ENCODE measurements at regions not wholly inside any gene's neighbourhood (a gene's known extent, or its start where the extent isn't known, plus 50 kb on each side); places are given as distances from the start of the nearest gene placed in this dataset.

GRCh38 chr3:153003862-153004261 lies 158.2 kb upstream of the RAP2B start:
- Mint-ChIP-seq H3K9me3 (no peaks in the 10 kb centered on the region), H3K4me1 (peaks cover 13% of the 10 kb centered on the region), H3K4me3 (no peak overlapping the region), H3K36me3 (ENCODE audit: low read depth) (no peaks in the 10 kb centered on the region), H3K27ac (0 out of 2 replicates have a peak overlapping the region, but pooled peaks have one; percentile 10), H3K27me3 (ENCODE audit: insufficient read depth, low read depth, poor library complexity) (no peaks in the 10 kb centered on the region)
- H3K9me2 ChIP-seq (ENCODE audit: insufficient read depth), result no peaks in the 10 kb centered on the region; the same call in 1 of the 2 replicates
- no peak for ATAC-seq
- no peak overlapping the region for H2AFZ ChIP-seq
- TF ChIP-seq CREB1 (CRISPR knock-in tag; IDR thresholded peaks at IDR 0.05; ENCODE audit: low read depth), result no peak
- peaks cover 13% of the 10 kb centered on the region; the same call in 1 of the 2 replicates for H3K4me1 ChIP-seq (ENCODE audit: insufficient read depth)
- H3K79me2 ChIP-seq (replicated peaks; ENCODE audit: insufficient read depth), result no peaks in the 10 kb centered on the region
- H3K4me2 ChIP-seq, result no peak overlapping the region
- no peaks in the 10 kb centered on the region for H3K27me3 ChIP-seq (ENCODE audit: insufficient read depth)
- no peaks in the 10 kb centered on the region for H4K20me1 ChIP-seq (replicated peaks; ENCODE audit: insufficient read depth)
- no peak for DNase-seq (ENCODE audit: low spot score)
- no peak overlapping the region for H3K27ac ChIP-seq (ENCODE audit: low read depth)
- no peak overlapping the region for H3K4me3 ChIP-seq
- no peaks in the 10 kb centered on the region for H3F3A ChIP-seq (replicated peaks; ENCODE audit: low read depth)
- no peaks in the 10 kb centered on the region for H3K36me3 ChIP-seq (ENCODE audit: insufficient read depth)

DNA sequence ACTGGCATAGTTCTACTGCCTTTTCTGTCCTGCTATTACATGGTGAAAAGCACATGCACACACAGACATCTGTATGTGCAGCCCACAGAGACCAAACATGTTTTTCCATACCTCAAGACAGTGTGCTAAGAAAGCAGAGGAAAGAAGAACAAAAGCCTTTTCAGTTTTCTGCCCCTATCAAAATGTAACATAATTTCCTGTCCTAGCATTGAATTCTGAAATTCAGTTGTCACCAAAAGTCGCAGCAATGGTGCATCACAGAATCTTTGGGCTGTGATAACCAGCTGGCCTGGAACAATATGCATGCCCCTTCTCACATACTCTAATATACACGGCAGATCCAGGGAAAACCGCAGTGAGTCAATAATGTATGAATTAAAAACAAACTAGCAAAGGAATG lies 153.8 kb upstream of the RAP2B start:
- peak overlapping the region; percentile 25; the same call in 1 of the 2 replicates for H2AFZ ChIP-seq
- H3K27me3 Mint-ChIP-seq (ENCODE audit: insufficient read depth, low read depth, poor library complexity), result no peaks in the 10 kb centered on the region

More for the DNA sequence above, 153.8 kb upstream of the RAP2B start:
- H3K36me3 ChIP-seq (ENCODE audit: insufficient read depth), result no peaks in the 10 kb centered on the region
- TF ChIP-seq CTCF (conservative IDR thresholded peaks at IDR 0.05; ENCODE audit: low read depth in 2 of 2), result no peak
- TF ChIP-seq STAT1 (IDR thresholded peaks at IDR 0.05; ENCODE audit: unreplicated experiment), result no peak
- TF ChIP-seq NANOG (IDR thresholded peaks at IDR 0.05; ENCODE audit: borderline replicate concordance), result no peak
- TF ChIP-seq ZNF331 (CRISPR knock-in tag; IDR thresholded peaks at IDR 0.05; ENCODE audit: low read depth), result no peak
- no peak for TF ChIP-seq CREB1 (CRISPR knock-in tag; IDR thresholded peaks at IDR 0.05; ENCODE audit: low read depth)
- TF ChIP-seq ZNF114 (CRISPR knock-in tag; IDR thresholded peaks at IDR 0.05), result no peak
- TF ChIP-seq EZH2 (IDR thresholded peaks at IDR 0.05; ENCODE audit: low read depth, unreplicated experiment), result no peak
- TF ChIP-seq EZH2phosphoT487 (IDR thresholded peaks at IDR 0.05; ENCODE audit: unreplicated experiment), result no peak
- no peak for TF ChIP-seq ZNF462 (CRISPR knock-in tag; IDR thresholded peaks at IDR 0.05)
- TF ChIP-seq JUNB (IDR thresholded peaks at IDR 0.05; ENCODE audit: unreplicated experiment), result no peak
- H3K4me3 ChIP-seq, result no peak overlapping the region
- no peaks in the 10 kb centered on the region for H3F3A ChIP-seq (replicated peaks; ENCODE audit: low read depth)
- no peak for DNase-seq (ENCODE audit: low spot score)
- no peaks in the 10 kb centered on the region for H3K79me2 ChIP-seq (replicated peaks; ENCODE audit: insufficient read depth)
- Mint-ChIP-seq H3K27ac (no peak overlapping the region), H3K36me3 (ENCODE audit: low read depth) (no peaks in the 10 kb centered on the region), H3K9me3 (no peaks in the 10 kb centered on the region), H3K4me1 (peaks cover 9% of the 10 kb centered on the region), H3K4me3 (no peak overlapping the region)
- no peaks in the 10 kb centered on the region; the same call in 1 of the 2 replicates for H3K9me2 ChIP-seq (ENCODE audit: insufficient read depth)
- H3K27ac ChIP-seq (ENCODE audit: low read depth), result no peak overlapping the region
- ATAC-seq, result no peak
- no peaks in the 10 kb centered on the region for H3K27me3 ChIP-seq (ENCODE audit: insufficient read depth)
- no peaks in the 10 kb centered on the region for H4K20me1 ChIP-seq (replicated peaks; ENCODE audit: insufficient read depth)
- peaks cover 5% of the 10 kb centered on the region; the same call in 1 of the 2 replicates for H3K4me1 ChIP-seq (ENCODE audit: insufficient read depth)
- H3K4me2 ChIP-seq, result no peak overlapping the region

Data from GM23338 (cell line).